Transverse colon (tissue), 4 donors: ENCODE measurements at regions not wholly inside any gene's neighbourhood (a gene's known extent, or its start where the extent isn't known, plus 50 kb on each side); places are given as distances from the start of the nearest gene placed in this dataset.

ENCODE experiments used
- DNase-seq: peaks from one replicate; pipeline ENCODE4 v3.0.0-alpha.2; 2019
- H3K27ac ChIP-seq, 4 donors: fragments of 200-600 bp; sonication (generic); 2 replicates each; pipeline ENCODE4 v1.5.1; 2016 to 2018; ENCODE audit warnings: inconsistent platforms in 4 of 4
- H3K27me3 ChIP-seq: fragments of 200-600 bp; sonication (generic); 2 replicates; pipeline ENCODE4 v1.5.1; 2017; ENCODE audit warnings: inconsistent platforms
- H3K36me3 ChIP-seq, 4 donors: fragments of 200-600 bp; sonication (generic); 2 replicates each; pipeline ENCODE4 v1.5.1; 2017 to 2019; ENCODE audit warnings: inconsistent platforms in 4 of 4
- H3K4me1 ChIP-seq, 4 donors: fragments of 200-600 bp; sonication (generic); 2 replicates each; pipeline ENCODE4 v1.5.1; 2017 to 2020; ENCODE audit warnings: inconsistent platforms in 4 of 4
- H3K4me3 ChIP-seq, 4 donors: fragments of 200-600 bp; sonication (generic); 1 replicate in 1 of 4; 2 replicates in 3 of 4; pipeline versions ENCODE4 v1.5.1 to v1.6.1; 2017 to 2019; ENCODE audit warnings: inconsistent platforms in 4 of 4
- H3K9me3 ChIP-seq, 2 donors: fragments of 200-600 bp; sonication (generic); 2 replicates each; pipeline ENCODE4 v1.5.1; 2017 to 2019; ENCODE audit warnings: inconsistent platforms in 2 of 2
- EP300 ChIP-seq: sonication (generic); formaldehyde crosslinking; IDR thresholded peaks from one replicate; pipeline ENCODE4 v1.6.1; 2017; ENCODE audit warnings: antibody characterized with exemption, low read depth
- POLR2A ChIP-seq: fragments of 450-650 bp; IDR thresholded peaks from one replicate; pipeline ENCODE4 v1.6.1; 2016; ENCODE audit warnings: antibody characterized with exemption, mild to moderate bottlenecking, moderate library complexity
- POLR2AphosphoS5 ChIP-seq, 3 donors: sonication (generic); formaldehyde crosslinking; IDR thresholded peaks; one replicate each; pipeline ENCODE4 v1.6.1; 2016; ENCODE audit warnings: antibody characterized with exemption in 3 of 3
- WGBS, 2 donors: methylation state at CpG; one replicate each; pipeline ENCODE4 v1.1.5; 2018; ENCODE audit warnings: low coverage in 1 of 2; 5-methylcytosine and 5-hydroxymethylcytosine counted together
- in situ Hi-C, 4 donors: fragments of 200-750 bp; cut with MboI; loops; one replicate each; pipeline versions ENCODE4 v1.15.0 to v1.15.1; 2017; ENCODE audit warnings: low sequenced_read_pairs in 3 of 4, low pct_ligation_motif_present in 1 of 4, low pct_unique_long_range_greater_than_20kb in 1 of 4
- intact Hi-C: fragments of 100-400 bp; cut with DNase I; formaldehyde crosslinking; loops from one replicate; pipeline ENCODE4 v1.15.1; 2023; ENCODE audit warnings: low total_unique reads
- TF ChIP-seq, protein P1 (sequence below), 5 experiments: fragments of 200-600 bp in 3 of 5; fragments of 450-650 bp in 2 of 5; sonication (generic) in 3 of 5; IDR thresholded peaks; 1 replicate in 2 of 5; 2 replicates in 3 of 5; pipeline ENCODE4 v1.5.1; 2016 to 2017; ENCODE audit warnings: antibody characterized with exemption in 5 of 5, inconsistent platforms in 3 of 5, mild to moderate bottlenecking in 2 of 5, moderate library complexity in 1 of 5

DNA sequence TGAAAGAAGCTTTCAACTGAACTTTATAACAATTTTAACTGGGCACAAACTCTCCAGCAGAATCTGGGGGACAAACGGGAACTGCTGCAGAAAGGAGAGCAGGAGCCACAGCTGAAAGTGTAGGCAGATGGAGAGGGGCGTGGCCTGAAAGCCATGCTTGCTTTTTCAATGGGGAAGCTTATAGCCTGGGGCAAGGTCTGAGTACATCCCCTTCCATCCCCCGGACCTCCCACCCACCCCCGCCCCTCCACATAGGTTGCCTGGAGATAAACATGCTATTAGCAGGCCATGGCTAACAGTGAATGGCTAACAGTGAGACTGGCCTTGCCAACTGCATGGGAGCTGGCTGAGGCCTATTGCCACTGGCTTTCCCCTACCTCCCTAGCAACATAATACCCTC, 317.9 kb upstream of the TANK start:
- H3K4me1 ChIP-seq = peaks cover 0 to 12% (median 3%) of the 10 kb centered on the region in 4 donors
- H3K4me3 ChIP-seq = no peak overlapping the region
- 77% methylated on average over 4 of the region's 4 CpGs; no CpG with 5 or more reads in 1 of the 2 donors for WGBS, 2 donors
- H3K27ac ChIP-seq = no peak overlapping the region
- no peaks in the 10 kb centered on the region for H3K27me3 ChIP-seq
- intact Hi-C loops (no loop called here), in situ Hi-C loops (no loop called here)
- TF ChIP-seq EP300 (no peak), POLR2A (no peak), POLR2AphosphoS5 (IDR thresholded peaks at IDR 0.05) (no peak)
- TF ChIP-seq, protein P1, sequence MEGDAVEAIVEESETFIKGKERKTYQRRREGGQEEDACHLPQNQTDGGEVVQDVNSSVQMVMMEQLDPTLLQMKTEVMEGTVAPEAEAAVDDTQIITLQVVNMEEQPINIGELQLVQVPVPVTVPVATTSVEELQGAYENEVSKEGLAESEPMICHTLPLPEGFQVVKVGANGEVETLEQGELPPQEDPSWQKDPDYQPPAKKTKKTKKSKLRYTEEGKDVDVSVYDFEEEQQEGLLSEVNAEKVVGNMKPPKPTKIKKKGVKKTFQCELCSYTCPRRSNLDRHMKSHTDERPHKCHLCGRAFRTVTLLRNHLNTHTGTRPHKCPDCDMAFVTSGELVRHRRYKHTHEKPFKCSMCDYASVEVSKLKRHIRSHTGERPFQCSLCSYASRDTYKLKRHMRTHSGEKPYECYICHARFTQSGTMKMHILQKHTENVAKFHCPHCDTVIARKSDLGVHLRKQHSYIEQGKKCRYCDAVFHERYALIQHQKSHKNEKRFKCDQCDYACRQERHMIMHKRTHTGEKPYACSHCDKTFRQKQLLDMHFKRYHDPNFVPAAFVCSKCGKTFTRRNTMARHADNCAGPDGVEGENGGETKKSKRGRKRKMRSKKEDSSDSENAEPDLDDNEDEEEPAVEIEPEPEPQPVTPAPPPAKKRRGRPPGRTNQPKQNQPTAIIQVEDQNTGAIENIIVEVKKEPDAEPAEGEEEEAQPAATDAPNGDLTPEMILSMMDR (IDR thresholded peaks at IDR 0.05) = no peak
- no peaks in the 10 kb centered on the region for H3K36me3 ChIP-seq
- H3K9me3 ChIP-seq = peaks cover 0 to 6% of the 10 kb centered on the region in 2 donors
- DNase-seq = no peak

DNA sequence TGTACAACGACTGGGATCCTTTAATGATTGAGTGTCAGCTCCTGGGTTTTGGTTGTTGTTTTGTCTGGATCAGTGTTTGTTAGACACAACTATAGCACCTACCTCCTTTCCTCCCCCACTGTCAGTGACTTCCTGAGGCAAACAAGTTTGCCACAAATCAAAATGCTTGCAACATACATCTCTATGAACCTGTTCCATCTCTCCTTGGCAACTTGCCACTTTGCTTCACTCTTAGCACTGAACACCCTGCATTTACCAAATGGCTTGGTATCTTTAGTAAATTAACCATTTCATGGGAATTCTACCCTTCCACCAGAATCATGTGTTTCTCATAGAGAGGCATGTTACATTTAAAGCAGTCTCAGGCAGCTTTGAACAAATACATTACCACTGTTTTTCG, 301.1 kb upstream of the TANK start:
- in situ Hi-C loops = no loop called here
- TF ChIP-seq, protein P1 (IDR thresholded peaks at IDR 0.05) = no peak
- no peak for TF ChIP-seq POLR2AphosphoS5 (IDR thresholded peaks at IDR 0.05)
- no peak for TF ChIP-seq EP300
- no peak for TF ChIP-seq POLR2A
- Histone ChIP-seq H3K4me1 (no peaks in the 10 kb centered on the region), H3K9me3 (no peaks in the 10 kb centered on the region), H3K27me3 (no peaks in the 10 kb centered on the region), H3K4me3 (no peak overlapping the region), H3K36me3 (no peaks in the 10 kb centered on the region), H3K27ac (no peak overlapping the region)
- DNase-seq = no peak
- WGBS, 2 donors = 55 to 60% methylated on average over 2 of the region's 2 CpGs
- intact Hi-C loops = no loop called here

DNA sequence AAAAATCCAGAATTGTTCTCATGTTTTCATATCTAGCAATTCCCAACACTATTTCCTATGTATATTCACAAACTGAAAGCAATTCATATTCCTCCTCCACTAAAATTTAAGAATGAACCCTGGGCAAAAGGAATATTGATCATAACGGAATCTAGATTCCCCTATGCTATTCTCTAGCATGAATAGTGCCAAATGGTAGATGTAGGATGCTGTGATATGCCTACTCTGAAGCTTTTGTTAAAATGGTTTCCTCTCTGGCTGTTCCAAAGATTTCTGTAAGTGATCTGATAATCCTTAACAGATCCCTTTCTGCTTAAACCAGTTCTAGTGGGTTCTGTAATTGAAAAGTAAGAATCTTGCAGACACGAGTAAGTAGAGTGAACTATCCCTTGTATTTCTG, 298.0 kb upstream of the TANK start:
- no peaks in the 10 kb centered on the region for H3K27me3 ChIP-seq
- 70 to 75% methylated on average over 2 of the region's 2 CpGs for WGBS, 2 donors
- in situ Hi-C loops = no loop called here
- intact Hi-C loops = no loop called here
- no peaks in the 10 kb centered on the region for H3K4me1 ChIP-seq
- no peak overlapping the region for H3K27ac ChIP-seq
- TF ChIP-seq EP300 (no peak), POLR2A (no peak), POLR2AphosphoS5 (IDR thresholded peaks at IDR 0.05) (no peak)
- TF ChIP-seq, protein P1 (IDR thresholded peaks at IDR 0.05) = no peak
- DNase-seq = no peak
- H3K4me3 ChIP-seq = no peak overlapping the region
- no peaks in the 10 kb centered on the region for H3K9me3 ChIP-seq
- H3K36me3 ChIP-seq = no peaks in the 10 kb centered on the region

DNA sequence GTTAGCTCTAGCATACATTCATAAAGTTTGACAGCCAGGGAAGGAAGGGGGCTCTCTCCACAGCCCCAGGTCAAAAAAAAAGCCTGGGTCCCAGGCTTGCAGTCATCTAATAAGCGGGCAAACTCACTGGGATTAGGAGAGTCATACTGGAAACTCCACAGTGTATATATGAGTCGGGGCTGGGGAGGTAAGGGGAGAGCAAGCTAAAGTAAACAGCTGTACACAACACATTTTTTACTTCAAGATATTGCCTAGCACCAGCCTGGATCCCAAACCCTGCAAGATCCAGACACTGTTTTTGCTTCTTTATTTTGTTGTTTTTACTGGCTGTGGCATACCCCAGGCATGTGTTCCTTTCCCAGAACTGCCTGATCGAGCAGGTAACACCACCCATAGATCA, 291.3 kb upstream of the TANK start:
- H3K27me3 ChIP-seq = no peaks in the 10 kb centered on the region
- DNase-seq = no peak
- TF ChIP-seq, protein P1 (IDR thresholded peaks at IDR 0.05) = no peak
- TF ChIP-seq POLR2A (no peak), POLR2AphosphoS5 (IDR thresholded peaks at IDR 0.05) (no peak), EP300 (no peak)
- in situ Hi-C loops = no loop called here
- WGBS, 2 donors = 63% methylated on average over 3 of the region's 3 CpGs; no CpG with 5 or more reads in 1 of the 2 donors
- H3K36me3 ChIP-seq = no peaks in the 10 kb centered on the region
- no peaks in the 10 kb centered on the region for H3K9me3 ChIP-seq
- no peak overlapping the region for H3K4me3 ChIP-seq
- intact Hi-C loops = no loop called here
- H3K4me1 ChIP-seq = peaks cover 0 to 6% (median 1%) of the 10 kb centered on the region in 4 donors
- H3K27ac ChIP-seq = peak overlapping the region in 3 of 4 donors; percentile 11 to 36 (median 31)
